SK-N-MC (cell line): ENCODE measurements at regions not wholly inside any gene's neighbourhood (a gene's known extent, or its start where the extent isn't known, plus 50 kb on each side); places are given as distances from the start of the nearest gene placed in this dataset.

ENCODE experiments used
- EZH2 ChIP-seq: fragments of 200-600 bp; sonication (generic); IDR thresholded peaks from one replicate; pipeline ENCODE4 v1.6.1; 2017; ENCODE audit warnings: antibody characterized with exemption
- FOXP2 ChIP-seq: optimal IDR thresholded peaks from 2 replicates; pipeline ENCODE3; 2011; ENCODE audit warnings: mild to moderate bottlenecking, moderate library complexity; ENCODE audit not compliant: insufficient read depth; ENCODE audit errors: extremely low read length, control extremely low read depth
- POLR2AphosphoS5 ChIP-seq: IDR thresholded peaks from 2 replicates; pipeline ENCODE4 v1.6.1; 2012; ENCODE audit warnings: mild to moderate bottlenecking, low read depth, low read length, borderline replicate concordance

- TF ChIP-seq EZH2, result no peak
- TF ChIP-seq POLR2AphosphoS5, result no peak
- no peak for TF ChIP-seq FOXP2
Measured at GRCh38 chr7:43034535-43035002, 77.9 kb upstream of the HECW1 start.
